GM12878 (cell line): ENCODE measurements at regions not wholly inside any gene's neighbourhood (a gene's known extent, or its start where the extent isn't known, plus 50 kb on each side); places are given as distances from the start of the nearest gene placed in this dataset.

Source experiments
- ATAC-seq: fragments of 200-7000 bp; cut with Tn5 transposase; 3 replicates; pipeline ENCODE4 v1.9.1; 2020; ENCODE audit warnings: mild to moderate bottlenecking, moderate library complexity
- BruUV-seq: library from RNA; stranded (reverse); fragments of 400-500 nt; replicated peaks from 2 replicates; lab custom pipeline; 2021; lab: Mats Ljungman, UMichigan
- CTCF ChIA-PET: fragments of 300-600 bp; sonication (Branson Sonifier 250); formaldehyde crosslinking; extraction: SDS; loops from one replicate; lab custom pipeline; 2021; ENCODE audit warnings: inconsistent platforms; lab: Yijun Ruan, JAX
- POLR2A ChIA-PET: fragments of 350-600 bp; formaldehyde crosslinking; extraction: SDS; loops from one replicate; lab custom pipeline; 2021; ENCODE audit warnings: inconsistent platforms; lab: Charles Lee
- RAD21 ChIA-PET: fragments of 300-600 bp; sonication (Branson Sonifier 250); formaldehyde crosslinking; loops from one replicate; lab custom pipeline; 2023; ENCODE audit warnings: antibody characterized with exemption; ENCODE audit not compliant: unreplicated experiment; lab: Charles Lee
- SMC1A ChIA-PET: fragments of 300-600 bp; sonication (Branson Sonifier 250); formaldehyde crosslinking; loops from one replicate; lab custom pipeline; 2023; ENCODE audit not compliant: unreplicated experiment, uncharacterized antibody; lab: Charles Lee
- DNase-seq: peaks from one replicate; pipeline ENCODE4 v3.0.0-alpha.2; 2011; ENCODE audit warnings: low read depth, low spot score
- FAIRE-seq: peaks from 3 replicates; lab custom pipeline; 2011; peaks lifted over from hg19 to GRCh38; lab: Jason Lieb, UNC
- H2AFZ ChIP-seq: 2 replicates; pipeline ENCODE4 v1.6.0; 2011; ENCODE audit warnings: low read depth, low read length, control low read depth; ENCODE audit not compliant: control insufficient read depth
- H3K27ac ChIP-seq: 2 replicates; pipeline ENCODE4 v1.5.1; 2011; ENCODE audit warnings: control low read depth; ENCODE audit not compliant: control insufficient read depth, insufficient read depth
- H3K27me3 ChIP-seq, 2 experiments: replicated peaks in 1 of 2; 2 replicates each; pipeline versions ENCODE4 v1.6.0 to v1.6.1; 2011; ENCODE audit warnings: low read length in 1 of 2; ENCODE audit not compliant: control insufficient read depth in 2 of 2, insufficient read depth in 2 of 2
- H3K36me3 ChIP-seq, 2 experiments: 2 replicates each; pipeline ENCODE4 v1.5.1; 2011; ENCODE audit warnings: low read length in 1 of 2; ENCODE audit not compliant: control insufficient read depth in 2 of 2, insufficient read depth in 2 of 2
- H3K4me1 ChIP-seq: 2 replicates; pipeline ENCODE4 v1.6.1; 2011; ENCODE audit warnings: mild to moderate bottlenecking, low read length, moderate library complexity, mixed read lengths; ENCODE audit not compliant: control insufficient read depth, insufficient read depth
- H3K4me2 ChIP-seq: 2 replicates; pipeline ENCODE4 v1.6.0; 2011; ENCODE audit warnings: control low read depth; ENCODE audit not compliant: control insufficient read depth, insufficient read depth
- H3K4me3 ChIP-seq: fragments of 200-600 bp; sonication (generic); 2 replicates; pipeline ENCODE4 v1.5.1; 2016
- H3K79me2 ChIP-seq: 2 replicates; pipeline ENCODE4 v1.6.0; 2011; ENCODE audit warnings: low read length; ENCODE audit not compliant: control insufficient read depth, insufficient read depth
- H3K9ac ChIP-seq: 2 replicates; pipeline ENCODE4 v1.8.0; 2011; ENCODE audit warnings: low read length, control low read depth, mixed read lengths; ENCODE audit not compliant: control insufficient read depth, insufficient read depth
- H3K9me3 ChIP-seq: replicated peaks from 3 replicates; pipeline ENCODE4 v1.5.1; 2011; ENCODE audit warnings: mild to moderate bottlenecking, low read length; ENCODE audit not compliant: control insufficient read depth, insufficient read depth
- H4K20me1 ChIP-seq: 2 replicates; pipeline ENCODE4 v1.6.0; 2011; ENCODE audit not compliant: control insufficient read depth, insufficient read depth
- CBX3 ChIP-seq: fragments of 200-600 bp; sonication (generic); IDR thresholded peaks from 2 replicates; pipeline ENCODE4 v1.6.1; 2016; ENCODE audit warnings: low read depth, borderline replicate concordance
- CHD2 ChIP-seq: IDR thresholded peaks from 2 replicates; pipeline ENCODE4 v1.6.1; 2011; ENCODE audit warnings: low read depth, low read length, improper control_type of control experiment, borderline replicate concordance
- MXI1 ChIP-seq: fragments of 150-350 bp; IDR thresholded peaks from 2 replicates; pipeline ENCODE4 v1.6.1; 2011; ENCODE audit warnings: low read depth, mild to moderate bottlenecking, inconsistent platforms, low read length, improper control_type of control experiment
- NBN ChIP-seq: fragments of 450-650 bp; IDR thresholded peaks from 2 replicates; pipeline ENCODE4 v1.6.1; 2016
- NFIC ChIP-seq: IDR thresholded peaks from 2 replicates; pipeline ENCODE4 v1.6.1; 2012; ENCODE audit warnings: low read depth, mild to moderate bottlenecking, inconsistent platforms, low read length, moderate library complexity
- NR2C2 ChIP-seq: IDR thresholded peaks from 2 replicates; pipeline ENCODE4 v1.6.1; 2011; ENCODE audit warnings: borderline replicate concordance, low read depth; ENCODE audit not compliant: control insufficient read depth, insufficient read length
- PAX8 ChIP-seq: fragments of 450-650 bp; IDR thresholded peaks from 2 replicates; pipeline ENCODE4 v1.6.1; 2017; ENCODE audit warnings: mild to moderate bottlenecking, moderate library complexity
- PKNOX1 ChIP-seq: fragments of 450-650 bp; IDR thresholded peaks from 2 replicates; pipeline ENCODE4 v1.6.1; 2016; ENCODE audit warnings: mild to moderate bottlenecking
- POLR2AphosphoS2 ChIP-seq: IDR thresholded peaks from 2 replicates; pipeline ENCODE4 v1.6.1; 2011; ENCODE audit warnings: low read depth, mild to moderate bottlenecking, low read length, improper control_type of control experiment, moderate library complexity
- POLR2AphosphoS5 ChIP-seq: IDR thresholded peaks from 2 replicates; pipeline ENCODE4 v1.6.1; 2011; ENCODE audit warnings: mild to moderate bottlenecking, low read length, inconsistent platforms
- RB1 ChIP-seq: fragments of 450-650 bp; formaldehyde crosslinking; IDR thresholded peaks from 2 replicates; pipeline ENCODE4 v1.6.1; 2017; ENCODE audit warnings: mild to moderate bottlenecking, borderline replicate concordance
- RCOR1 ChIP-seq: conservative IDR thresholded peaks from 2 replicates; pipeline ENCODE4 v1.6.1; 2012; ENCODE audit warnings: low read depth, low read length, improper control_type of control experiment
- SMAD5 ChIP-seq: IDR thresholded peaks from 2 replicates; pipeline ENCODE4 v1.6.1; 2016; ENCODE audit warnings: antibody characterized with exemption, low read depth
- TARDBP ChIP-seq: IDR thresholded peaks from 2 replicates; pipeline ENCODE4 v1.6.1; 2016; ENCODE audit warnings: borderline replicate concordance
- ZBED1 ChIP-seq: IDR thresholded peaks from 2 replicates; pipeline ENCODE4 v1.6.1; 2016; ENCODE audit warnings: borderline replicate concordance
- ZNF384 ChIP-seq: IDR thresholded peaks from 2 replicates; pipeline ENCODE4 v1.6.1; 2012; ENCODE audit warnings: low read depth, mild to moderate bottlenecking, low read length, improper control_type of control experiment, borderline replicate concordance
- WGBS: methylation state at CpG from one replicate; pipeline ENCODE4 v1.1.6; 2016; ENCODE audit warnings: low lambda C conversion rate; ENCODE audit not compliant: insufficient replicate concordance, insufficient coverage; ENCODE audit errors: missing lambda C conversion rate; 5-methylcytosine and 5-hydroxymethylcytosine counted together
- in situ Hi-C: fragments of 300-500 bp; cut with MboI; formaldehyde crosslinking; loops from 9 replicates; pipeline ENCODE4 v1.14.3; 2018; ENCODE audit warnings: mixed read lengths
- intact Hi-C: fragments of 100-400 bp; cut with micrococcal nuclease; formaldehyde crosslinking; loops from one replicate; pipeline ENCODE4 v1.14.2; 2022; ENCODE audit not compliant: unreplicated experiment
- TF ChIP-seq, protein P1 (sequence below), 3 experiments: IDR thresholded peaks in 2 of 3; conservative IDR thresholded peaks in 1 of 3; 2 replicates each; pipeline ENCODE4 v1.5.1; 2011; ENCODE audit warnings: low read depth in 3 of 3, low read length in 3 of 3, mild to moderate bottlenecking in 3 of 3, control low read depth in 2 of 3, moderate library complexity in 2 of 3, inconsistent platforms in 1 of 3, mixed read lengths in 1 of 3; ENCODE audit not compliant: control insufficient read depth in 2 of 3, insufficient read depth in 1 of 3; ENCODE audit errors: extremely low read depth in 1 of 3
- TF ChIP-seq, protein P2 (sequence below): IDR thresholded peaks from 2 replicates; pipeline ENCODE4 v1.6.1; 2012; ENCODE audit warnings: low read depth, low read length, improper control_type of control experiment
- TF ChIP-seq, protein P3 (sequence below): fragments of 450-650 bp; IDR thresholded peaks from 2 replicates; pipeline ENCODE4 v1.6.1; 2017; ENCODE audit warnings: low read depth, mild to moderate bottlenecking, moderate library complexity

DNA sequence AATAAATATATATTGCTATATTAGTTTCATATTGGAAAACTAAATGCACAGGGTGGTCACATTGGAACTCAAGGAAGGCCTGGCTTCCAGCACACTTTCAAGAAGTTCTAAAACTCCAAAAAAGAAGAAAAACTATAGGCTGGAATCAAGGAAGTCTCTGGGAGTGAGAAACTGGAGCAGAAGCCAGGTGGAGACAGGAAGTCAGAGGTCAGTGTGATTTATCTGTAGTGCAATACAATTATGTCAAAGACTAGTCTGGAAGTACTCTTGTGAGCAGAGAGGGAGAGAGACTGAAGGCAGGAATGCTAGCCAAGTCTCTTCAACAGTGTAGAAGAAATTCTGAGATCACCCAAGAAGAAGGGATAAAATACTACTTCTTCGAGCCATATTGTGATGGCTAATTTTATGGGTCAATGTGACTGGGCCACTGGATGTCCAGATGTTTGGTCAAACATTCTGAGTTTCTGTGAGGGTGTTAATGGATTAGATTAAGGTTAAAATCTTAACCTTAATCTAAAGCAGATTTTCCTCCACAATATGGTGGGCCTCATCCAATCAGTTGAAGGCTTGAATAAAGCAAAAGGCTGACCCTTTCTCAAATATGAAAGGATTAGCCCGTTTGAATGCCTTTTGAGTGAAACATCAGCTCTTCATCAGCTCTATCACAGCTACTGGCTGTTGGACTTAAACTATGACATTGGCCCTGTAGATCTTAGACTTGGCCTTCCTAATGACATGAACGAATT lies 208.0 kb downstream of the TDRD15 start:
- Histone ChIP-seq H3K27me3 (no peaks in the 10 kb centered on the region), H3K79me2 (no peaks in the 10 kb centered on the region), H3K4me2 (no peak overlapping the region), H3K27ac (no peak overlapping the region), H3K36me3 (no peaks in the 10 kb centered on the region), H3K4me1 (no peaks in the 10 kb centered on the region), H3K9ac (no peak overlapping the region), H3K9me3 (no peaks in the 10 kb centered on the region)
- FAIRE-seq (no peak), ATAC-seq (no peak)
- POLR2A ChIA-PET, result no interaction called here
- WGBS, result 4% methylated on average over 3 of the region's 3 CpGs
- SMC1A ChIA-PET, result interaction anchor here (1.0 kb wide), 1 partner anchor 9 kb away, joined by 4 read pairs; no protein-coding TSS in a partner anchor
- no TSS peak for BruUV-seq
- TF ChIP-seq RB1 (no peak), PKNOX1 (no peak), RCOR1 (no peak), CHD2 (no peak), ZBED1 (no peak), MXI1 (no peak), PAX8 (no peak), POLR2AphosphoS5 (no peak), TARDBP (no peak), POLR2AphosphoS2 (no peak), ZNF384 (no peak), NR2C2 (no peak), SMAD5 (no peak), NBN (no peak), NFIC (no peak), CBX3 (no peak)
- TF ChIP-seq, protein P1, sequence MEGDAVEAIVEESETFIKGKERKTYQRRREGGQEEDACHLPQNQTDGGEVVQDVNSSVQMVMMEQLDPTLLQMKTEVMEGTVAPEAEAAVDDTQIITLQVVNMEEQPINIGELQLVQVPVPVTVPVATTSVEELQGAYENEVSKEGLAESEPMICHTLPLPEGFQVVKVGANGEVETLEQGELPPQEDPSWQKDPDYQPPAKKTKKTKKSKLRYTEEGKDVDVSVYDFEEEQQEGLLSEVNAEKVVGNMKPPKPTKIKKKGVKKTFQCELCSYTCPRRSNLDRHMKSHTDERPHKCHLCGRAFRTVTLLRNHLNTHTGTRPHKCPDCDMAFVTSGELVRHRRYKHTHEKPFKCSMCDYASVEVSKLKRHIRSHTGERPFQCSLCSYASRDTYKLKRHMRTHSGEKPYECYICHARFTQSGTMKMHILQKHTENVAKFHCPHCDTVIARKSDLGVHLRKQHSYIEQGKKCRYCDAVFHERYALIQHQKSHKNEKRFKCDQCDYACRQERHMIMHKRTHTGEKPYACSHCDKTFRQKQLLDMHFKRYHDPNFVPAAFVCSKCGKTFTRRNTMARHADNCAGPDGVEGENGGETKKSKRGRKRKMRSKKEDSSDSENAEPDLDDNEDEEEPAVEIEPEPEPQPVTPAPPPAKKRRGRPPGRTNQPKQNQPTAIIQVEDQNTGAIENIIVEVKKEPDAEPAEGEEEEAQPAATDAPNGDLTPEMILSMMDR (IDR thresholded peaks at IDR 0.05 in 2 of 3, conservative IDR thresholded peaks at IDR 0.05 in 1 of 3; ENCODE audit: control insufficient read depth in 2 of 3, extremely low read depth in 1 of 3, insufficient read depth in 1 of 3, low read depth in 3 of 3, low read length in 3 of 3), result no peak
- TF ChIP-seq, protein P2, sequence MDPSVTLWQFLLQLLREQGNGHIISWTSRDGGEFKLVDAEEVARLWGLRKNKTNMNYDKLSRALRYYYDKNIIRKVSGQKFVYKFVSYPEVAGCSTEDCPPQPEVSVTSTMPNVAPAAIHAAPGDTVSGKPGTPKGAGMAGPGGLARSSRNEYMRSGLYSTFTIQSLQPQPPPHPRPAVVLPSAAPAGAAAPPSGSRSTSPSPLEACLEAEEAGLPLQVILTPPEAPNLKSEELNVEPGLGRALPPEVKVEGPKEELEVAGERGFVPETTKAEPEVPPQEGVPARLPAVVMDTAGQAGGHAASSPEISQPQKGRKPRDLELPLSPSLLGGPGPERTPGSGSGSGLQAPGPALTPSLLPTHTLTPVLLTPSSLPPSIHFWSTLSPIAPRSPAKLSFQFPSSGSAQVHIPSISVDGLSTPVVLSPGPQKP, result no peak
- TF ChIP-seq, protein P3, sequence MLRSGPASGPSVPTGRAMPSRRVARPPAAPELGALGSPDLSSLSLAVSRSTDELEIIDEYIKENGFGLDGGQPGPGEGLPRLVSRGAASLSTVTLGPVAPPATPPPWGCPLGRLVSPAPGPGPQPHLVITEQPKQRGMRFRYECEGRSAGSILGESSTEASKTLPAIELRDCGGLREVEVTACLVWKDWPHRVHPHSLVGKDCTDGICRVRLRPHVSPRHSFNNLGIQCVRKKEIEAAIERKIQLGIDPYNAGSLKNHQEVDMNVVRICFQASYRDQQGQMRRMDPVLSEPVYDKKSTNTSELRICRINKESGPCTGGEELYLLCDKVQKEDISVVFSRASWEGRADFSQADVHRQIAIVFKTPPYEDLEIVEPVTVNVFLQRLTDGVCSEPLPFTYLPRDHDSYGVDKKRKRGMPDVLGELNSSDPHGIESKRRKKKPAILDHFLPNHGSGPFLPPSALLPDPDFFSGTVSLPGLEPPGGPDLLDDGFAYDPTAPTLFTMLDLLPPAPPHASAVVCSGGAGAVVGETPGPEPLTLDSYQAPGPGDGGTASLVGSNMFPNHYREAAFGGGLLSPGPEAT, result no peak
- TF ChIP-seq, all 136 proteins: peak for 0
- Histone ChIP-seq H3K4me3 (no peak overlapping the region), H2AFZ (no peak overlapping the region), H4K20me1 (no peaks in the 10 kb centered on the region)
- no peak for DNase-seq
- in situ Hi-C loops (no loop called here), intact Hi-C loops (no loop called here)
- RAD21 ChIA-PET, result no interaction called here
- CTCF ChIA-PET, result no interaction called here
